Activated naive CD4-positive, alpha-beta T cell treated with anti-CD3 and anti-CD28 coated beads for 36 hours (primary cell): ENCODE measurements at regions not wholly inside any gene's neighbourhood (a gene's known extent, or its start where the extent isn't known, plus 50 kb on each side); places are given as distances from the start of the nearest gene placed in this dataset.
A peak's percentile ranks its signal among the peaks of the same experiment; 100 is the strongest.
"Not testable (repeated sequence)": the region's sequence is repeated elsewhere in the genome, so short reads cannot be mapped to it uniquely, and the experiment has no call there.

Source experiments
- CTCF ChIA-PET: fragments of 350-600 bp; sonication (Branson Sonifier 250); formaldehyde crosslinking; loops from one replicate; lab custom pipeline; 2021; ENCODE audit warnings: antibody characterized with exemption; lab: Charles Lee
- DNase-seq: peaks from one replicate; pipeline ENCODE4 v3.0.0-alpha.2; 2020
- H3K27ac Mint-ChIP-seq: one replicate; pipeline ENCODE4 v1.8.0; 2021; ENCODE audit warnings: mild to moderate bottlenecking, mixed read lengths
- H3K27me3 Mint-ChIP-seq: one replicate; pipeline ENCODE4 v1.8.0; 2021; ENCODE audit warnings: low read depth, mixed read lengths
- H3K36me3 Mint-ChIP-seq: one replicate; pipeline ENCODE4 v1.8.0; 2021; ENCODE audit warnings: low read depth, mixed read lengths
- H3K4me1 Mint-ChIP-seq: one replicate; pipeline ENCODE4 v1.8.0; 2021; ENCODE audit warnings: low read depth, mixed read lengths
- H3K4me3 Mint-ChIP-seq: one replicate; pipeline ENCODE4 v1.8.0; 2021; ENCODE audit warnings: mild to moderate bottlenecking, moderate library complexity, mixed read lengths
- H3K9me3 Mint-ChIP-seq: one replicate; pipeline ENCODE4 v1.8.0; 2021; ENCODE audit warnings: mixed read lengths
- intact Hi-C: fragments of 100-400 bp; cut with micrococcal nuclease; formaldehyde crosslinking; loops from one replicate; pipeline ENCODE4 v1.15.1; 2023

DNA sequence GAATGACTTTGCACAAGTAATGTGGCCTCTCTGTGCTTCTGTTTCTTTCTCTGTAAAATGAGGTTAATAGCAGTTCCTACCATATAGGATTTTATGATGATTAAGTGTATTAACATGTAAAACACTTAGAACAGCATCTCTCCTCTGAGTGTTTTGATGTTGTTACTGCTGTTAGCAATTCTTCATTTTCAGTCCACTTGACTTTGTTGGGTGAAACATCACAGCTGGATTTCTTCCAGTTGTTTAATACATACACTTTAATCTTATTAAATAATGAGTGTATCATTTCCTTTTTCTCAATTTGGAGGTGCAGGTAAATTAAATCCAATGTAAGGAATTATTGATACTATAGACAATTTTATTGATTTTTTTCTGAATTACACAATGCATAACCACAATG, 113.6 kb downstream of the KDR start:
- CTCF ChIA-PET = no interaction called here
- no peaks in the 10 kb centered on the region for H3K27me3 Mint-ChIP-seq
- H3K36me3 Mint-ChIP-seq = no peaks in the 10 kb centered on the region
- no peaks in the 10 kb centered on the region for H3K4me1 Mint-ChIP-seq
- H3K4me3 Mint-ChIP-seq = no peak overlapping the region
- no peak overlapping the region for H3K27ac Mint-ChIP-seq
- no peak for DNase-seq
- H3K9me3 Mint-ChIP-seq = no peaks in the 10 kb centered on the region
- intact Hi-C loops = no loop called here

DNA sequence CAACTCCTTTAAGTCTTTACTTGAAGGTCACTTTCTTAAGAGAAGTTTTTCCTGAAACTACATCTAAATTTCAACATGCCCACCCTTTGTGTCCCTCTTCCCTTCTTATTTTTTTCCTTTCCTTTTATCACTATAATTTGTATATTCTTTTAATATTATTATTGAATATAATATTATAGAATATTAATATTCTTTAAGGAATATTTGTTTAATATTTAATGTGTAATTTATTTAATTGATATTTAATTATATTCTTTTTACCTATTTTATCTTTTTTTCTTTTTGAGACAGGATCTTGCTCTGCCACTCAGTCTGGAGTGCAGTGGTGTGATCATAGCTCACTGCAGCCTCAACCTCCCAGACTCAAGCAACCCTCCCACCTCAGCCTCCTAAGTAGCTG, 114.8 kb downstream of the KDR start:
- Mint-ChIP-seq H3K4me3 (no peak overlapping the region), H3K27me3 (peaks cover 2% of the 10 kb centered on the region), H3K9me3 (no peaks in the 10 kb centered on the region), H3K36me3 (no peaks in the 10 kb centered on the region), H3K4me1 (no peaks in the 10 kb centered on the region), H3K27ac (no peak overlapping the region)
- CTCF ChIA-PET = interaction anchor here (0.7 kb wide), 1 partner anchor 776 kb away, joined by 4 read pairs; no protein-coding TSS in a partner anchor
- DNase-seq = no peak
- intact Hi-C loops = no loop called here

DNA sequence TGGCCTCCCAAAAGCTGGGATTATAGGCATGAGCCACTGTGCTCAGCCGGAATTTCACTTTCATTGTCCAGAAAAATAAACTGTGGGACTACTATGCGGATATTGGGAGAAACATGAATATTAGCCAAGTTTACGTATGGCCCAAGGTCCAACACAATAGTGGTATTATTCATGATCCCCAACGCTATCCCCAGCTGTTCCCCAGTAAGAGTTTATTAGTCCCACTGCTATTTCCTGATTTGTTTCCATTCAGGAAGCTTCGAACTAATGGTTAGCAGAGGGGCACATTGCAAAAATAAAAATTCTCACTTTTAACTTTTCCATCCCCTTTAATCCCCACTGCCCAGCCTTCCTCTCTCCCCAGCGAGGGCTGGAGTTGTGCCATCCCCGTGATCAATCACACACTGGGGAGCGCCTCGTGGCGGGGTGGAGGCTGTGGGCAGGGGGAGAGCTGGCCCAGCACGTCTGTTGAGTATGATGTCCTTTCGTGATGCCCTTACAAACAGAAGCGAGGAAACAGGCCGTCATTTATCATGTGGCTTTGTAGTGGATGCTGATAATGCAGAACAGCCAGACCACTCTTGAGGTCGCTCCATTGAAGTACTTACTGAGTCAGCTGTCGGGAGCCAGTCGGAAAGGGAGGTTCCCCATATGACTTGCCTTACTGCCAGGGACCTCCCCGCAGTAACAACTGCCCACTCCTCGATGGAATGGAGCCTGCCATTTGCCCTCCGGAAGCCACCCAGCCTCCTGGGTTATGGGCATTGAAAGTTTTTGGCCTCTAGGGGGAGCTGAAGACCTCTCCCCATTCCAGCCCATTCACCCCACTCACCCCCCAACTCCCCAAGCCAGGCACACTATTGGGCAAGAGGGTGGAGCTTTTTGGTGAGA, 117.0 kb downstream of the KDR start:
- Mint-ChIP-seq H3K27ac (no peak overlapping the region), H3K36me3 (no peaks in the 10 kb centered on the region), H3K27me3 (peaks cover 5% of the 10 kb centered on the region), H3K4me1 (no peaks in the 10 kb centered on the region), H3K4me3 (no peak overlapping the region), H3K9me3 (no peaks in the 10 kb centered on the region)
- CTCF ChIA-PET = interaction anchor here (0.6 to 1.2 kb wide), 3 partner anchors 23 to 381 kb away, joined by 3 read pairs; no protein-coding TSS in a partner anchor
- intact Hi-C loops = loop anchor here (10.0 kb wide), 1 partner anchor 316 kb away; no protein-coding TSS in a partner anchor
- peak; percentile 6 for DNase-seq

DNA sequence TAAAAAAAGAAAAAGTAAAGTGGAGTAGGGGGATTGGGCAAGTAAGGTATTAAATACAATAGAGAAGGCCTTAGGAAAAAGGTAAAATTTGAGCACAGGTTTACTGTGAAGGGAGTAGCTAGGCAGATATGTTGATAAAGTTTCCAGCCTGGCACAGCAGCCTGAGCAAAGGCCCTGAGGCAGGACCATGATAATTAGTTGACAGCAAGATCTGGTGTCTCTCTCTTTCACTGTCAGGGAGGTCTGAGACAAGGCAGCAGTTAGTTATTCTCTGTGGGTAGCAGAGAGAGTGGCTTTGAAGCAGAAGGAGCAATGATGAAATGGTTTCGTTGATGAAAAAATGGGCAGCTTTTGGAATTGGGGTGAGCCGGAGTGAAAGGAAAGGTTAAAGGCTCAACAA, 119.5 kb downstream of the KDR start:
- H3K4me1 Mint-ChIP-seq = peaks cover 1% of the 10 kb centered on the region
- peaks cover 9% of the 10 kb centered on the region for H3K27me3 Mint-ChIP-seq
- intact Hi-C loops = loop anchor here (10.0 kb wide), 1 partner anchor 319 kb away; no protein-coding TSS in a partner anchor
- CTCF ChIA-PET = no interaction called here
- no peaks in the 10 kb centered on the region for H3K9me3 Mint-ChIP-seq
- no peaks in the 10 kb centered on the region for H3K36me3 Mint-ChIP-seq
- no peak for DNase-seq
- no peak overlapping the region for H3K27ac Mint-ChIP-seq
- H3K4me3 Mint-ChIP-seq = no peak overlapping the region

DNA sequence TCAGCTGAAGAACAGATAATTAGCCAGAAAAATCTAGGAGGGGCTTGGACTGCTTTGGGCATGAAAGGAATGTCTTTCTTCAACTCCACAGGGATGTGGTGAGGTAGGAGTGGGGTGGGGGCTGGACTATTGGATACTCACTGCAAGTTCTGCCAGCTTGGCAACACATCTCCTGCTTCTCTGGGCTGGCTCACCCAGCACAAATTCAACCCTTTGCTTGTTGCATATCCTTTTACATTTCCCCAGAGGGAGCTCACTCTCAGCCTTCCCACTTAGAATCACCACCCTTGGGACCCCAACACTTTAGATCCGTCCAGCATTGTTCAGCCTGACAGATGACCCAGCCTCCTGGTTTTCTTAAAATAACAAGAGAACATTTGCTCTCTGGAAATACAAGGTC, 120.6 kb downstream of the KDR start:
- Mint-ChIP-seq H3K9me3 (no peaks in the 10 kb centered on the region), H3K27ac (no peak overlapping the region), H3K27me3 (peaks cover 13% of the 10 kb centered on the region), H3K4me1 (peaks cover 1% of the 10 kb centered on the region), H3K36me3 (no peaks in the 10 kb centered on the region), H3K4me3 (no peak overlapping the region)
- intact Hi-C loops = loop anchor here (10.0 kb wide), 1 partner anchor 320 kb away; no protein-coding TSS in a partner anchor
- CTCF ChIA-PET = no interaction called here
- no peak for DNase-seq

DNA sequence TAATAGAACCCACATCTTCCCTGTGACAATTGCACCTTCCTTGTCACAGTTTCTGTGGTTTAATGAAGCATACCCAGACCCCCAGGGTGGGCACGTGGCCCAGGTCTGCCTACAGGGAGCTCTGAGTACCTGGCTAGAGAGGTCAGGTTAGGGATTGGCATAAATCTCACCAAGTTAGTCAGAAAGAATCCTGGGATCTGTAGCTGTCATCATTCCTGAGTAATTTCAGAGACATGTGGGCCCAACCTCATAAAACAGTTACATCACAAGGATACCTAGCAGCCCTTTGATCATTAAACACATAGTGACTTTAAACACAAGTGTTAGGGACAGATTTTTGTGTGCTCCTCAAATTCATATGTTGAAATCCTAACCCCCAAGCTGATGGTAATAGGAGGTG, 123.0 kb downstream of the KDR start:
- no peak for DNase-seq
- H3K27me3 Mint-ChIP-seq = peaks cover 24% of the 10 kb centered on the region
- CTCF ChIA-PET = no interaction called here
- no peak overlapping the region for H3K4me3 Mint-ChIP-seq
- H3K27ac Mint-ChIP-seq = no peak overlapping the region
- no peaks in the 10 kb centered on the region for H3K36me3 Mint-ChIP-seq
- H3K4me1 Mint-ChIP-seq = peaks cover 1% of the 10 kb centered on the region
- no peaks in the 10 kb centered on the region for H3K9me3 Mint-ChIP-seq
- intact Hi-C loops = loop anchor here (10.0 kb wide), 1 partner anchor 322 kb away; no protein-coding TSS in a partner anchor

DNA sequence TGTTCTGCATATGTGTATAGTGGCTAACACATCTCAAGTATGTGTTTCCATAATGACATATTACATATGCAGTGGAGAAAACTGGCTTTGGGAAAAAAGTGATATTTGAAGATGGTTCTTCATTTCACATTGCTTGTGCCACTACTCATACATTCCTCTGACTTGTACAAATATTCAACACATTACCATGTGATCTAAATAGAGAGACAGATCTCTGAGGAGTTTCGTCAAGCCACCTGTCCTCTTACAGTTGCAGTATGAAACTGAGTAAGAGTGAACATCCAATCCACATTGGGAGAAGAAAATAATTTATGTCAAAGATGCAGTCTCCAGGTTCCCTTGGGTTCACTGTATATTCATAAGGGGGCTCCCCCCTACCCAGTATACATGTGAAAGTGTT, 123.9 kb downstream of the KDR start:
- Mint-ChIP-seq H3K36me3 (no peaks in the 10 kb centered on the region), H3K27me3 (peaks cover 24% of the 10 kb centered on the region), H3K4me3 (no peak overlapping the region), H3K9me3 (no peaks in the 10 kb centered on the region), H3K27ac (no peak overlapping the region), H3K4me1 (peaks cover 1% of the 10 kb centered on the region)
- intact Hi-C loops = loop anchor here (10.0 kb wide), 1 partner anchor 323 kb away; no protein-coding TSS in a partner anchor
- DNase-seq = no peak
- CTCF ChIA-PET = no interaction called here

DNA sequence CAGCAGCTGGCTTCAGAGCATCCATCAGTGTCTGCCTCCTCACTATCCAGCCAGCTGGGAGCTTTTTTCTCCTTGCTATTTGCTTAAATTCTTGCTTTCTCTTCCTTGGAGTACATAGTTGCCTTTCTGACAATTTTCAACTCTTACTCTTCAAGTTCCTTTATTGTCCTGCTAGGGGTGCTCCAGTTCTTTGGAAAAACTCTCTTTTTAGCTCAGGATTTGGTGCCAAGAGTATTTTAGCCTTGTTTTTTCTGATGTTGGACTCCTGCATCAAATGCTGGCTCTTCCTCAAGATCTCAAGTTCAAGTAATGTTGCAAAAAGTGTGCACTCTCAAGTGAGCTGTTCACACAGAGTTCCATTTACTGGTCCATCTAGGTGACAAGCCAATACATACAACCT, 126.4 kb downstream of the KDR start:
- no peak overlapping the region for H3K27ac Mint-ChIP-seq
- CTCF ChIA-PET = no interaction called here
- H3K27me3 Mint-ChIP-seq = peaks cover 19% of the 10 kb centered on the region
- peaks cover 1% of the 10 kb centered on the region for H3K9me3 Mint-ChIP-seq
- intact Hi-C loops = no loop called here
- no peak for DNase-seq
- H3K4me3 Mint-ChIP-seq = no peak overlapping the region
- peaks cover 1% of the 10 kb centered on the region for H3K4me1 Mint-ChIP-seq
- no peaks in the 10 kb centered on the region for H3K36me3 Mint-ChIP-seq

DNA sequence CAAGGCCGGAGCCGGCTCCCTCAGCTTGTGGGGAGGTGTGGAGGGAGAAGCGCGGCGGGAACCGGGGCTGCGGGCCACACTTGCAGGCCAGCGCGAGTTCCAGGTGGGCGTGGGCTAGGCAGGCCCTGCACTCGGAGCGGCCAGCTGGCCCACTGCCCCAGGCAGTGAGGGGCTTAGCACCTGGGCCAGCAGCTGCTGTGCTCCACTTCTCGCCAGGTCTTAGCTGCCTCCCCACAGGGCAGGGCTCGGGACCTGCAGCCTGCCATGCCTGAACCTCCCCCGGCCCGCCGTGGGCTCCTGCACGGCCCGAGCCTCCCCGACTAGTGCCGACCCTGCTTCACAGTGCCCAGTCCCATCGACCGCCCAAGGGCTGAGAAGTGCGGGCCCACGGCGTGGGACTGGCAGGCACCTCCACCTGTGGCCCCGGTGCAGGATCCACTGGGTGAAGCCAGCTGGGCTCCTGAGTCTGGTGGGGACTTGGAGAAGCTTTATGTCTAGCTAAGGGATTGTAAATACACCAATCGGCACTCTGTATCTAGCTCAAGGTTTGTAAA, 131.8 kb downstream of the KDR start:
- CTCF ChIA-PET = interaction anchor here (0.8 kb wide), 1 partner anchor 23 kb away, joined by 3 read pairs; no protein-coding TSS in a partner anchor
- peaks cover 10% of the 10 kb centered on the region for H3K27me3 Mint-ChIP-seq
- H3K27ac Mint-ChIP-seq, H3K4me3 Mint-ChIP-seq, H3K36me3 Mint-ChIP-seq, DNase-seq, H3K4me1 Mint-ChIP-seq, intact Hi-C loops: not testable (repeated sequence)
- H3K9me3 Mint-ChIP-seq = peaks cover 14% of the 10 kb centered on the region

DNA sequence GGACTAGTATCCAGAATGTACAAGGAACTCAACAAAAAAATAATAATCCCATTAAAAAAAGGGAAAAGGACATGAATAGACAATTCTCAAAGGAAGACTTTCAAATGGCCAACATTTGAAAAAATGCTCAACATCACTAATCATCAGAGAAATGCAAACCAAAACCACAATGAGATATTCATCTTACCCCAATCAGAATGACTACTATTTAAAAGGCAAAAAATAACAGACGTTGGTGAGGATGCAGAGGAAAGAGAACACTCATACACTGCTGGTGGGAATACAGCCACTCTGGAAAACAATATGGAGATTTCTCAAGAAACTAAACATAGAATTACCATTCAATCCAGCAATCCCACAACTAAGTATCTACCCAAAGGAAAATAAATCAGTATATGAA, 133.1 kb downstream of the KDR start:
- no peak overlapping the region for H3K27ac Mint-ChIP-seq
- no peak for DNase-seq
- peaks cover 21% of the 10 kb centered on the region for H3K9me3 Mint-ChIP-seq
- no peaks in the 10 kb centered on the region for H3K4me1 Mint-ChIP-seq
- intact Hi-C loops = no loop called here
- no peak overlapping the region for H3K4me3 Mint-ChIP-seq
- H3K27me3 Mint-ChIP-seq = peaks cover 7% of the 10 kb centered on the region
- CTCF ChIA-PET = no interaction called here
- peaks cover 8% of the 10 kb centered on the region for H3K36me3 Mint-ChIP-seq

DNA sequence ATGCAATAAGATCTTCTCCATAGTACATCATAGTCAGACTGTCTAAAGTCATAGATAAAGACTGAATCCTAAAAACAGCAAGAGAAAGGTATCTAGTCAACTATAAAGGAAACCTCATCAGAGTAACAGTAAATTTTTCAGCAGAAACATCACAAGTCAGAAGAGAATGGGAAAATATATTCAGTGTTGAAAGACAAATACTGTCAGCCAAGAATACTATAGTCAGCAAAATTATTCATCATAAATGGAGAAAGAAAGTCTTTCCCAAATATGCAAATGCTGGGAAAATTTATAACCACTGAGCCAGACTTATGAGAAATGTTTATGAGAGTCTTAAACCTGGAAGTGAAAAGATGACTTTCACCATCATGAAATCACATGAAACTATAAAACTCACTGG, 136.7 kb downstream of the KDR start:
- CTCF ChIA-PET = no interaction called here
- peaks cover 8% of the 10 kb centered on the region for H3K36me3 Mint-ChIP-seq
- DNase-seq = no peak
- intact Hi-C loops = no loop called here
- no peaks in the 10 kb centered on the region for H3K4me1 Mint-ChIP-seq
- no peak overlapping the region for H3K27ac Mint-ChIP-seq
- H3K4me3 Mint-ChIP-seq = no peak overlapping the region
- H3K9me3 Mint-ChIP-seq = peaks cover 26% of the 10 kb centered on the region
- H3K27me3 Mint-ChIP-seq = peaks cover 9% of the 10 kb centered on the region

DNA sequence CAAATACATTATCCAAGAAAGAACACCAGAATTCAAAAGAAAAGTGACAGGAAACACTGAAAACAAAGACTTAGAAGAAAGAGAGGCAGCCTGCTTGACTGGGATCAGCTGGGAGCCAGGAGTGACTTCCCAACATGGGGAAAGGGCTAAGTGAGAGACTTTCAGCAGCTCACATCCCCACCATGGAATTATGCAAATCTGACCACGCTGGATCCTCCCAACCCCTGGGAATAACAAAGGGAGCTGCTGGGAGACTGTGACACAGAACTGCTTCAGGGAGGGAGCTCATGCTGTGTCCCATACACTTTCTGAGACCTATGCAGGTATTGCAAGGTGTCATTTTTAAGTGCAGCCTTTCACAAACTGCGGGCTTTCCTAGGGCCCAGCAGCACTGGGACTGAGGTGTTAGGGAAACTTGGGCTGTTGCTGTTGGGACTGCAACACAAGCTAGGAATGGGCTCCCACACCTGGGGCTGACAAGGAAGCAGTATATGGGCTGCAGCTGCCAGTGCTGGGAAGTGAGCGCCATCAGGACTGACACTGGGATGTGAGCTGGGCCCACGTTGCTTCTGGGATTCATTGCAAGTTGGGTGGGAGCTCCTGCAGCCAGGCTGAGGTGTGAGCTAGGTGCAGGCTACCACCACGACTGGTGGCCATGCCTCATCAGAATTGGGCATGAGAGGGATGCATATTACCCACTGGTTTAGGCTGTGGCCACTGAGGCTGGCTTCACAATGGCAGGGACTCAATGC, 139.1 kb downstream of the KDR start:
- CTCF ChIA-PET = no interaction called here
- DNase-seq = no peak
- H3K27me3 Mint-ChIP-seq = peaks cover 10% of the 10 kb centered on the region

More for the DNA sequence above, 139.1 kb downstream of the KDR start:
- Mint-ChIP-seq H3K4me1 (no peaks in the 10 kb centered on the region), H3K27ac (no peak overlapping the region), H3K36me3 (peaks cover 8% of the 10 kb centered on the region), H3K9me3 (peaks cover 26% of the 10 kb centered on the region), H3K4me3 (no peak overlapping the region)
- intact Hi-C loops = no loop called here
